CD14-positive monocyte (primary cell): ENCODE measurements at regions not wholly inside any gene's neighbourhood (a gene's known extent, or its start where the extent isn't known, plus 50 kb on each side); places are given as distances from the start of the nearest gene placed in this dataset.

ENCODE experiments used
- DNase-seq, 3 donors: peaks; one replicate each; pipeline ENCODE4 v3.0.0-alpha.2; 2011 to 2022
- H2AFZ ChIP-seq: 2 replicates; pipeline ENCODE4 v1.6.0; 2012; ENCODE audit warnings: mild to moderate bottlenecking, low read depth, low read length, inconsistent platforms; ENCODE audit not compliant: insufficient read depth, poor library complexity, severe bottlenecking
- H3K27ac ChIP-seq, 2 donors: 1 replicate in 1 of 2; 2 replicates in 1 of 2; pipeline ENCODE4 v1.5.1; 2012 to 2013; ENCODE audit warnings: low read length in 2 of 2, control low read depth in 1 of 2, inconsistent platforms in 1 of 2, low read depth in 1 of 2, mild to moderate bottlenecking in 1 of 2
- H3K27me3 ChIP-seq, 2 donors: one replicate each; pipeline versions ENCODE4 v1.6.0 to v1.6.1; 2011 to 2013; ENCODE audit warnings: low read length in 2 of 2; ENCODE audit not compliant: control insufficient read depth in 2 of 2, insufficient read depth in 2 of 2
- H3K36me3 ChIP-seq, 2 donors: replicated peaks in 1 of 2; 1 replicate in 1 of 2; 2 replicates in 1 of 2; pipeline versions ENCODE4 v1.5.1 to v1.6.1; 2012 to 2013; ENCODE audit warnings: low read length in 2 of 2, control low read depth in 1 of 2, inconsistent platforms in 1 of 2, mild to moderate bottlenecking in 1 of 2; ENCODE audit not compliant: insufficient read depth in 2 of 2, control insufficient read depth in 1 of 2
- H3K4me1 ChIP-seq, 2 donors: 1 replicate in 1 of 2; 2 replicates in 1 of 2; pipeline versions ENCODE4 v1.5.1 to v1.6.1; 2012 to 2013; ENCODE audit warnings: low read length in 2 of 2, control low read depth in 1 of 2, inconsistent platforms in 1 of 2, mild to moderate bottlenecking in 1 of 2, moderate library complexity in 1 of 2; ENCODE audit not compliant: insufficient read depth in 2 of 2, control insufficient read depth in 1 of 2
- H3K4me2 ChIP-seq: replicated peaks from 2 replicates; pipeline ENCODE3; 2012; ENCODE audit warnings: low read length, moderate library complexity, mild to moderate bottlenecking; ENCODE audit not compliant: poor library complexity, severe bottlenecking; ENCODE audit errors: extremely low read depth
- H3K4me3 ChIP-seq, 3 experiments: fragments of 200-600 bp in 1 of 3; sonication (generic) in 1 of 3; replicated peaks in 1 of 3; 1 replicate in 2 of 3; 2 replicates in 1 of 3; pipeline ENCODE4 v1.5.1; 2011 to 2013; ENCODE audit warnings: low read length in 3 of 3, mild to moderate bottlenecking in 3 of 3, control low read depth in 2 of 3, low read depth in 2 of 3, inconsistent platforms in 1 of 3, moderate library complexity in 1 of 3
- H3K79me2 ChIP-seq: 2 replicates; pipeline ENCODE4 v1.6.0; 2012; ENCODE audit warnings: mild to moderate bottlenecking, control low read depth, inconsistent platforms, low read length, moderate library complexity; ENCODE audit not compliant: insufficient read depth
- H3K9ac ChIP-seq: 2 replicates; pipeline ENCODE4 v1.6.0; 2017; ENCODE audit warnings: low read length, mild to moderate bottlenecking; ENCODE audit not compliant: insufficient read depth, poor library complexity, severe bottlenecking
- H3K9me3 ChIP-seq, 2 donors: replicated peaks in 1 of 2; 1 replicate in 1 of 2; 2 replicates in 1 of 2; pipeline versions ENCODE4 v1.5.1 to v1.6.1; 2012 to 2013; ENCODE audit warnings: low read length in 2 of 2, control low read depth in 1 of 2; ENCODE audit not compliant: control insufficient read depth in 1 of 2, insufficient read depth in 1 of 2
- H4K20me1 ChIP-seq: 2 replicates; pipeline ENCODE4 v1.6.0; 2012; ENCODE audit warnings: mild to moderate bottlenecking, low read length, control low read depth, moderate library complexity; ENCODE audit not compliant: insufficient read depth
- H3K27ac Mint-ChIP-seq, 7 donors: one replicate each; pipeline ENCODE4 v1.8.0; 2020; ENCODE audit warnings: mild to moderate bottlenecking in 7 of 7, mixed read lengths in 7 of 7, moderate library complexity in 6 of 7, inconsistent platforms in 2 of 7
- H3K27me3 Mint-ChIP-seq, 3 donors: one replicate each; pipeline ENCODE4 v1.8.0; 2021 to 2022; ENCODE audit warnings: low read depth in 3 of 3, mild to moderate bottlenecking in 3 of 3, mixed read lengths in 3 of 3, moderate library complexity in 3 of 3, inconsistent platforms in 1 of 3
- H3K36me3 Mint-ChIP-seq, 2 donors: one replicate each; pipeline ENCODE4 v1.8.0; 2020; ENCODE audit warnings: mixed read lengths in 2 of 2, inconsistent platforms in 1 of 2, mild to moderate bottlenecking in 1 of 2
- H3K4me1 Mint-ChIP-seq: one replicate; pipeline ENCODE4 v1.8.0; 2020; ENCODE audit warnings: mild to moderate bottlenecking, mixed read lengths
- H3K4me3 Mint-ChIP-seq, 2 donors: one replicate each; pipeline ENCODE4 v1.8.0; 2020; ENCODE audit warnings: mild to moderate bottlenecking in 2 of 2, mixed read lengths in 2 of 2, moderate library complexity in 1 of 2
- H3K9me3 Mint-ChIP-seq, 7 donors: one replicate each; pipeline ENCODE4 v1.8.0; 2020 to 2022; ENCODE audit warnings: mixed read lengths in 7 of 7, mild to moderate bottlenecking in 6 of 7, moderate library complexity in 6 of 7, inconsistent platforms in 2 of 7
- WGBS: methylation state at CpG from one replicate; pipeline ENCODE4 v1.1.5; 2013; ENCODE audit warnings: missing lambda C conversion rate; ENCODE audit not compliant: insufficient coverage; 5-methylcytosine and 5-hydroxymethylcytosine counted together
- intact Hi-C, 2 donors: fragments of 100-400 bp; cut with micrococcal nuclease; formaldehyde crosslinking; loops; one replicate each; pipeline versions ENCODE4 v1.15.0 to v1.15.1; 2023
- TF ChIP-seq, protein P1 (sequence below): fragments of 200-600 bp; IDR thresholded peaks from one replicate; pipeline ENCODE4 v1.8.0; 2022; ENCODE audit warnings: antibody characterized with exemption, mild to moderate bottlenecking

DNA sequence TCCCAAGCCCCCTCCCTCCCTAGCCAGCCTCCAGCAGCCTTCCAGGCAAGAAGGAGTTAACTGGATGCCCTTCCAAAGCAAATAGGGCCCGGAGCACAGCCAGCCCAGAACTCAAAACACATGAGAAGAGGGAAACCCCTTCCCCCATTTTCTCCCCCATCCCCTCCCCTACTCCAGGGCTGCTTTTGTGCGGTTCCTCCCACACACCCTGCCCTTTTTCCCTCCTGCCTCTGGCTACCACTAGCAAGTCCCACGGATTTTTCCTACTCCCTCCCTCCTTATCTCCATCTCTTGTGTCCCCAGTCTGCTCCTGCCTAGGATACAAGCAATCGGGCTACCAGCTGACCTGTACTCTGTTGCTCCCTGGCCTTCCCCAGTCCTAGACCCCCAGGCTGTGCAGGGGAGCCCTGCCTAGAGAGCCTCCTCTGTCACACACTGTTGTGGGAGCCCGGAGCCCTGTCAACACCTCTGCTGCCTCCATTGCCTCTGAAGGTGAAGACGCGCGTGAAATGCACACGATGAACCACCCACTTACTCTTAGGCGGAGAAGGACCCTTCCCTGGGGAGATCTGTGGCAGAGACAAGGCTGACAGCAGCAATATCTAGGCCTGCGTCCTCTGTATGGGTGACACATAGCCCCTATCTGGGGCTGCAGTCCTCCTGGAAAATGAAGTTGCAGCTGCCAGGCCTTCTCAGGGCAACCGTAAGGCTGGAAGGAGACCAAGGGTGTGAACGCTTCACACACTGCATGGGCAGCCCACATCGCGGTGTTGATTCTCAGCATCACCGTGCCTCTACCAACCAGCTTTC lies 282.8 kb downstream of the MN1 start:
- Histone ChIP-seq H2AFZ (no peak overlapping the region), H3K4me2 (no peak overlapping the region), H3K27me3 (no peaks in the 10 kb centered on the region), H3K9ac (no peak overlapping the region), H3K4me3 (no peak overlapping the region), H3K36me3 (no peaks in the 10 kb centered on the region), H3K9me3 (no peaks in the 10 kb centered on the region), H4K20me1 (no peaks in the 10 kb centered on the region), H3K4me1 (no peaks in the 10 kb centered on the region), H3K27ac (no peak overlapping the region), H3K79me2 (no peaks in the 10 kb centered on the region)
- TF ChIP-seq, protein P1, sequence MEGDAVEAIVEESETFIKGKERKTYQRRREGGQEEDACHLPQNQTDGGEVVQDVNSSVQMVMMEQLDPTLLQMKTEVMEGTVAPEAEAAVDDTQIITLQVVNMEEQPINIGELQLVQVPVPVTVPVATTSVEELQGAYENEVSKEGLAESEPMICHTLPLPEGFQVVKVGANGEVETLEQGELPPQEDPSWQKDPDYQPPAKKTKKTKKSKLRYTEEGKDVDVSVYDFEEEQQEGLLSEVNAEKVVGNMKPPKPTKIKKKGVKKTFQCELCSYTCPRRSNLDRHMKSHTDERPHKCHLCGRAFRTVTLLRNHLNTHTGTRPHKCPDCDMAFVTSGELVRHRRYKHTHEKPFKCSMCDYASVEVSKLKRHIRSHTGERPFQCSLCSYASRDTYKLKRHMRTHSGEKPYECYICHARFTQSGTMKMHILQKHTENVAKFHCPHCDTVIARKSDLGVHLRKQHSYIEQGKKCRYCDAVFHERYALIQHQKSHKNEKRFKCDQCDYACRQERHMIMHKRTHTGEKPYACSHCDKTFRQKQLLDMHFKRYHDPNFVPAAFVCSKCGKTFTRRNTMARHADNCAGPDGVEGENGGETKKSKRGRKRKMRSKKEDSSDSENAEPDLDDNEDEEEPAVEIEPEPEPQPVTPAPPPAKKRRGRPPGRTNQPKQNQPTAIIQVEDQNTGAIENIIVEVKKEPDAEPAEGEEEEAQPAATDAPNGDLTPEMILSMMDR: no peak
- no peak for DNase-seq
- H3K27me3 Mint-ChIP-seq: peaks cover 0 to 4% (median 2%) of the 10 kb centered on the region in 3 donors
- H3K9me3 Mint-ChIP-seq: peaks cover 0 to 2% (median 0%) of the 10 kb centered on the region in 7 donors
- WGBS: 96% methylated on average over 11 of the region's 16 CpGs
- intact Hi-C loops: no loop called here
- no peaks in the 10 kb centered on the region for H3K4me1 Mint-ChIP-seq
- no peaks in the 10 kb centered on the region for H3K36me3 Mint-ChIP-seq
- H3K27ac Mint-ChIP-seq: no peak overlapping the region
- H3K4me3 Mint-ChIP-seq: no peak overlapping the region

DNA sequence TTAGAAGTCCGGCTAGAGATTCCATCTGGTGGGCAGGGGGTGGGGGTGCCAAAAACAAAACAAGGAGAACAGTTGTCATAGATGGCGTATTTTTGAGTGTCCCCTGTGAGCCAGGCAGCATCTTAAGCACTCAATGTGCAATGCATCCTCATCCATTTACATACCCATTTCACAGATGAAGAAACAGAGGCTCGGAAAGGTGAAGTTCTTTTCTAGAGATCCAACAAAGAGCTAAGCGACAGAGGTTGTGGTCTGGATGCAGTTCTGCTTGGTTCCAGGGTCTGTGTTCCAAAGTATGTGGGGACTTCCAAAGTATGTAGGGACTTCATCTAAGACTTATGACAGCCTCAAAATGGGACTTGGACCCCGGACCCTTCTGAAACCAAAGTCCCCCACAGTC lies 277.8 kb downstream of the MN1 start:
- Histone ChIP-seq H3K36me3 (no peaks in the 10 kb centered on the region), H3K27me3 (no peaks in the 10 kb centered on the region), H3K9me3 (no peaks in the 10 kb centered on the region), H4K20me1 (no peaks in the 10 kb centered on the region), H3K9ac (no peak overlapping the region), H3K27ac (no peak overlapping the region), H2AFZ (no peak overlapping the region), H3K79me2 (no peaks in the 10 kb centered on the region), H3K4me1 (no peaks in the 10 kb centered on the region), H3K4me3 (no peak overlapping the region), H3K4me2 (no peak overlapping the region)
- peaks cover 1 to 6% (median 5%) of the 10 kb centered on the region in 3 donors for H3K27me3 Mint-ChIP-seq
- intact Hi-C loops: no loop called here
- no peaks in the 10 kb centered on the region for H3K4me1 Mint-ChIP-seq
- H3K36me3 Mint-ChIP-seq: no peaks in the 10 kb centered on the region
- DNase-seq: no peak
- H3K9me3 Mint-ChIP-seq: peaks cover 0 to under 1% (median 0%) of the 10 kb centered on the region in 7 donors
- H3K4me3 Mint-ChIP-seq: no peak overlapping the region
- TF ChIP-seq, protein P1: no peak
- WGBS: 80% methylated on average over 1 of the region's 5 CpGs
- H3K27ac Mint-ChIP-seq: no peak overlapping the region
